GM12875 (cell line): ENCODE measurements at regions not wholly inside any gene's neighbourhood (a gene's known extent, or its start where the extent isn't known, plus 50 kb on each side); places are given as distances from the start of the nearest gene placed in this dataset.

Source experiments
- H3K4me3 ChIP-seq: one replicate; pipeline ENCODE4 v1.5.1; 2011; ENCODE audit warnings: low read depth, low read length, control low read depth
- CTCF ChIP-seq: IDR thresholded peaks from 2 replicates; pipeline ENCODE4 v1.5.1; 2011; ENCODE audit warnings: low read depth, mild to moderate bottlenecking, control low read depth, inconsistent platforms, low read length, moderate library complexity, borderline replicate concordance; ENCODE audit not compliant: insufficient read depth

GRCh38 chr11:45094958-45095690 is 51.3 kb upstream of the PRDM11 start:
- no peak overlapping the region for H3K4me3 ChIP-seq
- no peak for TF ChIP-seq CTCF

GRCh38 chr11:45095691-45096010 is 50.8 kb upstream of the PRDM11 start:
- no peak for TF ChIP-seq CTCF

GRCh38 chr11:45096636-45097035 is 49.8 kb upstream of the PRDM11 start:
- H3K4me3 ChIP-seq: no peak overlapping the region
- TF ChIP-seq CTCF: no peak

More at GRCh38 chr11:45095691-45096010, 50.8 kb upstream of the PRDM11 start:
- H3K4me3 ChIP-seq: no peak overlapping the region
